Trophoblast cell (in vitro differentiated cells and primary cell): ENCODE measurements at regions not wholly inside any gene's neighbourhood (a gene's known extent, or its start where the extent isn't known, plus 50 kb on each side); places are given as distances from the start of the nearest gene placed in this dataset.

Experiments used
- DNase-seq, 2 donors: peaks; one replicate each; pipeline ENCODE4 v3.0.0-alpha.2; 2016
- H2AFZ ChIP-seq: 2 replicates; pipeline ENCODE4 v1.6.1; 2013; ENCODE audit warnings: low read length, moderate library complexity, mild to moderate bottlenecking; ENCODE audit not compliant: insufficient read depth, poor library complexity
- H2AK5ac ChIP-seq: 2 replicates; pipeline ENCODE4 v1.6.1; 2013; ENCODE audit warnings: mild to moderate bottlenecking, low read length
- H2BK120ac ChIP-seq: 2 replicates; pipeline ENCODE4 v1.6.1; 2013; ENCODE audit warnings: low read length, mild to moderate bottlenecking, moderate library complexity; ENCODE audit not compliant: insufficient read depth, poor library complexity
- H2BK12ac ChIP-seq: 2 replicates; pipeline ENCODE4 v1.6.1; 2013; ENCODE audit warnings: mild to moderate bottlenecking, low read length, moderate library complexity
- H2BK5ac ChIP-seq: 2 replicates; pipeline ENCODE4 v1.6.1; 2013; ENCODE audit warnings: low read length, low read depth, moderate library complexity, mild to moderate bottlenecking; ENCODE audit not compliant: poor library complexity
- H3K14ac ChIP-seq: 2 replicates; pipeline ENCODE4 v1.6.1; 2013; ENCODE audit warnings: mild to moderate bottlenecking, low read length
- H3K18ac ChIP-seq: 2 replicates; pipeline ENCODE4 v1.6.1; 2013; ENCODE audit warnings: mild to moderate bottlenecking, low read length
- H3K23ac ChIP-seq: 2 replicates; pipeline ENCODE4 v1.6.1; 2013; ENCODE audit warnings: low read length
- H3K27ac ChIP-seq: 2 replicates; pipeline ENCODE4 v1.5.1; 2013; ENCODE audit warnings: low read depth, mild to moderate bottlenecking, inconsistent platforms, low read length, moderate library complexity
- H3K27me3 ChIP-seq: 2 replicates; pipeline ENCODE4 v1.6.1; 2013; ENCODE audit warnings: inconsistent platforms, mild to moderate bottlenecking, low read length, moderate library complexity; ENCODE audit not compliant: insufficient read depth
- H3K36me3 ChIP-seq, 2 experiments: 1 replicate in 1 of 2; 2 replicates in 1 of 2; pipeline ENCODE4 v1.6.1; 2013; ENCODE audit warnings: low read length in 2 of 2, mild to moderate bottlenecking in 2 of 2, moderate library complexity in 1 of 2; ENCODE audit not compliant: insufficient read depth in 2 of 2, control insufficient read depth in 1 of 2
- H3K4ac ChIP-seq: 2 replicates; pipeline ENCODE4 v1.6.1; 2013; ENCODE audit warnings: low read depth, mild to moderate bottlenecking, low read length, moderate library complexity
- H3K4me1 ChIP-seq, 2 experiments: 1 replicate in 1 of 2; 2 replicates in 1 of 2; pipeline ENCODE4 v1.6.1; 2013; ENCODE audit warnings: low read length in 2 of 2, mild to moderate bottlenecking in 2 of 2, moderate library complexity in 1 of 2; ENCODE audit not compliant: insufficient read depth in 2 of 2, control insufficient read depth in 1 of 2
- H3K4me2 ChIP-seq: 2 replicates; pipeline ENCODE4 v1.6.1; 2013; ENCODE audit warnings: inconsistent platforms, mild to moderate bottlenecking, low read length, moderate library complexity
- H3K4me3 ChIP-seq: 2 replicates; pipeline ENCODE4 v1.5.1; 2013; ENCODE audit warnings: mild to moderate bottlenecking, low read depth, low read length, inconsistent platforms
- H3K79me1 ChIP-seq: one replicate; pipeline ENCODE4 v1.6.1; 2013; ENCODE audit warnings: low read length
- H3K79me2 ChIP-seq: 2 replicates; pipeline ENCODE4 v1.6.1; 2013; ENCODE audit warnings: low read length, mild to moderate bottlenecking; ENCODE audit not compliant: control insufficient read depth, insufficient read depth, poor library complexity
- H3K9ac ChIP-seq: 2 replicates; pipeline ENCODE4 v1.6.1; 2013; ENCODE audit warnings: mild to moderate bottlenecking, low read length
- H3K9me3 ChIP-seq: 2 replicates; pipeline ENCODE4 v1.6.1; 2013; ENCODE audit warnings: low read depth, mild to moderate bottlenecking, control low read depth, inconsistent platforms, low read length; ENCODE audit not compliant: insufficient read depth
- H4K12ac ChIP-seq: 2 replicates; pipeline ENCODE4 v1.6.1; 2013; ENCODE audit warnings: low read depth, mild to moderate bottlenecking, low read length, moderate library complexity
- H4K8ac ChIP-seq: 2 replicates; pipeline ENCODE4 v1.6.1; 2013; ENCODE audit warnings: low read depth, mild to moderate bottlenecking, low read length, moderate library complexity
- H4K91ac ChIP-seq: one replicate; pipeline ENCODE4 v1.6.1; 2013; ENCODE audit warnings: low read depth, mild to moderate bottlenecking, low read length, moderate library complexity
- WGBS: extraction: QIAGEN DNeasy Blood & Tissue Kit; methylation state at CpG from one replicate; pipeline ENCODE4 v1.1.7; 2013; ENCODE audit warnings: missing lambda C conversion rate; ENCODE audit not compliant: insufficient read length, insufficient coverage; ENCODE audit errors: extremely low coverage; 5-methylcytosine and 5-hydroxymethylcytosine counted together

DNA sequence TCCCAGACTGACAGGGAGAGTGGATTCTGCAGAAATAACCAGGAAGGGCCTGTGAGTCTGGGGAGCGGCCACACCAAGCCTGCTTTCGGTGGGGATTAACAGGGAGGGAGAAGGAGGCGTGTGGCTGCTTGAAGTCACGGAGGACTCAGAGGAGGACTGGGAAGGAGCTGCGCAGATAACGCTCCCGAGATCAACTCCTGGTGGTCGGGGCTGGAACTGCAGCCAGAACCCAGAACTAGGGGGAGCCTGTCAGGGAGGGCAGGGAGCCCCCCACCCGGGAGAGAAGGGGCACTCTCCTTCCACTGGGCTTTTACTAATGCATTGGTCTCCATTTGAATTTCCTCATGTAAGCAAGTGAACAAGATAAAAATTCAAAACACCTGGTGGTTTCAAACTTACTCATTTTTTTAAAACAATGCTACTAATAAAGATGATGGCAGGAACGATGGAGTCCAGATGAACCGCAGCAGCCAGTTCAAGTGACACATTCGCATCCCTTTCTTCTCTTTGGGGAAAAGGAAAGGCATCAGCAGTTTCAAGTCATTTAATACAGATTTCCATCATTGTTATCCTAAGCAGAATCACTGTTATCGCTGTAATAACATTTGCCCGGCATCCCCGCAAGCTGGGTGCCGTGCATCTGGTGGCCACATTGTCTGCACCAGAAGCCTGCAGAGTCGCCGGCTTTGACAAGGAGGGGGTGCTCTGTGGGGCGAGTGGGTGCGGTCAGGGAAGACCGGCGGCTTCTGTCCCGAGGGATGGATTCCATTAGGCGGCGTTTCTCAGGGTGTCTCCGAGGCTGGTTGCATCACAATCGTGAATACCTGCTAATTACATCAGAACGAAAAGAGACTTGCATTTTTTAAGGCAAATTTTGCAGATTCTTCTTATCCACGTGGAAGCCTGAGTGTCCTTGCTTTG lies 183.0 kb downstream of the FOXL1 start:
- Histone ChIP-seq H3K14ac (no peak overlapping the region), H2BK120ac (no peak overlapping the region), H3K18ac (no peak overlapping the region), H4K8ac (no peak overlapping the region), H3K9me3 (no peaks in the 10 kb centered on the region), H4K91ac (no peak overlapping the region), H3K79me1 (no peaks in the 10 kb centered on the region), H3K4me1 (peaks cover 0 to 2% of the 10 kb centered on the region in 2 experiments), H3K4ac (no peak overlapping the region), H3K27ac (no peak overlapping the region), H3K36me3 (no peaks in the 10 kb centered on the region), H2AFZ (no peak overlapping the region), H3K27me3 (no peaks in the 10 kb centered on the region), H2BK12ac (no peak overlapping the region), H3K9ac (no peak overlapping the region), H2AK5ac (no peak overlapping the region), H3K4me3 (no peak overlapping the region), H3K79me2 (no peaks in the 10 kb centered on the region), H3K23ac (no peak overlapping the region), H4K12ac (no peak overlapping the region), H2BK5ac (no peak overlapping the region), H3K4me2 (no peak overlapping the region)
- no CpG with 5 or more reads among the region's 29 CpGs for WGBS
- peak in 1 of 2 donors; percentile 34 for DNase-seq

DNA sequence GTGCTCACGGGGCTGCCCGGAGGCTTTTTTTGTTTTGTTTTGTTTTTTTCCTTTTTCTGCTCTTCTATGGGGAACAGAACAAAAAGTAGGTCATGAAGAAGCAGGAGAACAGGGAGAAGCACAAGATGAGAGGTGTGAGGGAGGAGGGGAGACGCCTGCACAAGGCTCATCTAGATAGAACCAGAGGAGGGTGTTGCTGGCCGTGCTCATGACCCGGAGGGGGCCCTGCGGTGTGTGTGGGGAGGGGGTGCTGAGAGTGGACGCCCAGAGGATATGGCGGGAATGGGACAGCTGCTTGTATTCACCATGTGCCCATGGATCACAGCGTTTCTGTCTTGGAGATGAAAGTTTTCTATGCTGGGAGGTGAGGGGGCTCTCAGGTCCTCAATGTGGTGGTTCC lies 183.7 kb downstream of the FOXL1 start:
- H2AK5ac ChIP-seq = no peak overlapping the region
- no peaks in the 10 kb centered on the region for H3K79me2 ChIP-seq
- no peak overlapping the region for H4K91ac ChIP-seq
- no peak overlapping the region for H3K27ac ChIP-seq
- no peak overlapping the region for H3K23ac ChIP-seq
- H3K4ac ChIP-seq = no peak overlapping the region
- H3K79me1 ChIP-seq = no peaks in the 10 kb centered on the region
- H3K27me3 ChIP-seq = no peaks in the 10 kb centered on the region
- no peak overlapping the region for H3K4me3 ChIP-seq
- no peak overlapping the region for H3K18ac ChIP-seq
- no peak overlapping the region for H2BK120ac ChIP-seq
- H2BK5ac ChIP-seq = no peak overlapping the region
- no peak overlapping the region for H3K4me2 ChIP-seq
- DNase-seq = no peak
- H4K12ac ChIP-seq = no peak overlapping the region
- H2BK12ac ChIP-seq = no peak overlapping the region
- WGBS = no CpG with 5 or more reads among the region's 9 CpGs
- H2AFZ ChIP-seq = no peak overlapping the region
- H3K14ac ChIP-seq = no peak overlapping the region
- H4K8ac ChIP-seq = no peak overlapping the region
- H3K4me1 ChIP-seq = peaks cover 0 to under 1% of the 10 kb centered on the region in 2 experiments
- no peaks in the 10 kb centered on the region for H3K36me3 ChIP-seq
- no peaks in the 10 kb centered on the region for H3K9me3 ChIP-seq
- H3K9ac ChIP-seq = no peak overlapping the region

DNA sequence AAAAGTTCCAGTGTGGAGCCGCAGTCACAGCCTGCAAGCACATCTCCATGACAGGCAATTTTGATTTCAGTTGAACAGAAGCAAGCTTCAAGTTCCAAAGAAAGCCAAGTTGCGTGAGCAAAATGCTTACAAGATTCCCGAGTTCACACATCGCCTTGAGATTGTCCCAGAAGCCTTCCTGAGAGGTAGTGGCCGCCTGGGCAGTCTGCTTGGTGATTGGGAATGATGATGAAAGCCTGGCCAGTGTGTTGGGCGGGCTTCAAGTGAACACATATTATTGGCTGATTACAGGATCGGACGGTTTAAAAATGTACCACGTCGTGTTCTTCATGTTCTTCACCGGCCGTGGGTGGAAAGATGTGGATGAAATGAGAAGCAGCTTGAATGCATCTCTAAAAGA lies 185.5 kb downstream of the FOXL1 start:
- no peak overlapping the region for H3K4me2 ChIP-seq
- H3K79me2 ChIP-seq = no peaks in the 10 kb centered on the region
- no peaks in the 10 kb centered on the region for H3K4me1 ChIP-seq
- no peak overlapping the region for H3K9ac ChIP-seq
- H4K8ac ChIP-seq = no peak overlapping the region
- no peak for DNase-seq
- no CpG with 5 or more reads among the region's 12 CpGs for WGBS
- no peaks in the 10 kb centered on the region for H3K27me3 ChIP-seq
- no peak overlapping the region for H2AK5ac ChIP-seq
- H3K4me3 ChIP-seq = no peak overlapping the region
- H3K18ac ChIP-seq = no peak overlapping the region
- no peak overlapping the region for H2AFZ ChIP-seq
- no peaks in the 10 kb centered on the region for H3K79me1 ChIP-seq
- H2BK120ac ChIP-seq = no peak overlapping the region
- no peak overlapping the region for H3K23ac ChIP-seq
- H2BK5ac ChIP-seq = no peak overlapping the region
- no peak overlapping the region for H3K27ac ChIP-seq
- no peak overlapping the region for H4K12ac ChIP-seq
- no peaks in the 10 kb centered on the region for H3K9me3 ChIP-seq
- H4K91ac ChIP-seq = no peak overlapping the region
- H2BK12ac ChIP-seq = no peak overlapping the region
- no peak overlapping the region for H3K14ac ChIP-seq
- H3K36me3 ChIP-seq = no peaks in the 10 kb centered on the region
- no peak overlapping the region for H3K4ac ChIP-seq

DNA sequence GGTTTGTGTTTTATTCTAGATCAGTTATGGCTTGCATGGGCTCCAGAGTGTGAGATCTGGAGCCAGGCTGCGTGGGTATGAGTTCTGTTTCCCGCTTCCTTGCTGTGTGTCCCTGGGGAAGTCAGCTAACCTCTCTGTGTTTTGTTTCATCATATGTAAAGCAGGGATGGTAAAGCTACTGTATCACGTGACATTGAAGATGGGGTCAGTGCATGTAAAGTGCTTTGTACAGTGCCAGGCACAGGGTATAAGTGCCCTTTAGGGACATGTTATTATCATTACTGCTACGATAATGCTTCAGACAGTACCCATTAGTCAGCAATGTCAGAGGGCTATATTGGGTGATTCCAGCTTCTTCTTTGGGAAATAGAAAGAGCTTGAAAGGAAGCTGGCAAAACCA lies 186.2 kb downstream of the FOXL1 start:
- H3K4ac ChIP-seq = no peak overlapping the region
- H3K9me3 ChIP-seq = no peaks in the 10 kb centered on the region
- H3K27me3 ChIP-seq = no peaks in the 10 kb centered on the region
- H3K36me3 ChIP-seq = no peaks in the 10 kb centered on the region
- DNase-seq = no peak
- WGBS = no CpG with 5 or more reads among the region's 4 CpGs
- H4K8ac ChIP-seq = no peak overlapping the region
- no peak overlapping the region for H3K14ac ChIP-seq
- no peak overlapping the region for H4K91ac ChIP-seq
- H2AFZ ChIP-seq = no peak overlapping the region
- H2AK5ac ChIP-seq = no peak overlapping the region
- no peak overlapping the region for H4K12ac ChIP-seq
- no peaks in the 10 kb centered on the region for H3K79me2 ChIP-seq
- no peak overlapping the region for H3K18ac ChIP-seq
- no peak overlapping the region for H3K4me3 ChIP-seq
- H3K23ac ChIP-seq = no peak overlapping the region
- H3K4me2 ChIP-seq = no peak overlapping the region
- no peak overlapping the region for H2BK12ac ChIP-seq
- H3K9ac ChIP-seq = no peak overlapping the region
- H2BK120ac ChIP-seq = no peak overlapping the region
- H3K79me1 ChIP-seq = no peaks in the 10 kb centered on the region
- no peaks in the 10 kb centered on the region for H3K4me1 ChIP-seq
- no peak overlapping the region for H2BK5ac ChIP-seq
- no peak overlapping the region for H3K27ac ChIP-seq
